ENCODE measurements at regions not wholly inside any gene's neighbourhood (a gene's known extent, or its start where the extent isn't known, plus 50 kb on each side); places are given as distances from the start of the nearest gene placed in this dataset.

- H3K36me3 ChIP-seq: no peaks in the 10 kb centered on the region
- no peak overlapping the region for H3K27ac ChIP-seq
- H3K9me3 ChIP-seq: no peaks in the 10 kb centered on the region
- no peaks in the 10 kb centered on the region for H3K4me1 ChIP-seq
- no peak overlapping the region for H3K4me3 ChIP-seq
- no peak for ATAC-seq
- peaks cover 44% of the 10 kb centered on the region for H3K27me3 ChIP-seq
- TF ChIP-seq POLR2AphosphoS5 (IDR thresholded peaks at IDR 0.05) (no peak), EP300 (IDR thresholded peaks at IDR 0.05) (no peak), POLR2A (IDR thresholded peaks at IDR 0.05) (no peak)
- WGBS, 2 donors (ENCODE audit: low coverage in 1 of 2): 47 to 80% methylated on average over 1 to 3 of the region's 9 CpGs
Measured at GRCh38 chr1:30328401-30329262, 394.8 kb downstream of the MATN1 start.

- Histone ChIP-seq H3K9me3 (no peaks in the 10 kb centered on the region), H3K36me3 (no peaks in the 10 kb centered on the region), H3K27me3 (peaks cover 50% of the 10 kb centered on the region), H3K27ac (no peak overlapping the region), H3K4me3 (no peak overlapping the region), H3K4me1 (no peaks in the 10 kb centered on the region)
- ATAC-seq: no peak
- TF ChIP-seq EP300 (IDR thresholded peaks at IDR 0.05): no peak
- TF ChIP-seq CTCF (IDR thresholded peaks at IDR 0.05): no peak
- no peak for TF ChIP-seq POLR2AphosphoS5 (IDR thresholded peaks at IDR 0.05)
- TF ChIP-seq POLR2A (IDR thresholded peaks at IDR 0.05): no peak
- no CpG with 5 or more reads among the region's 2 CpGs for WGBS, 2 donors (ENCODE audit: low coverage in 1 of 2)
Measured at GRCh38 chr1:30328100-30328370, 395.4 kb downstream of the MATN1 start.

DNA sequence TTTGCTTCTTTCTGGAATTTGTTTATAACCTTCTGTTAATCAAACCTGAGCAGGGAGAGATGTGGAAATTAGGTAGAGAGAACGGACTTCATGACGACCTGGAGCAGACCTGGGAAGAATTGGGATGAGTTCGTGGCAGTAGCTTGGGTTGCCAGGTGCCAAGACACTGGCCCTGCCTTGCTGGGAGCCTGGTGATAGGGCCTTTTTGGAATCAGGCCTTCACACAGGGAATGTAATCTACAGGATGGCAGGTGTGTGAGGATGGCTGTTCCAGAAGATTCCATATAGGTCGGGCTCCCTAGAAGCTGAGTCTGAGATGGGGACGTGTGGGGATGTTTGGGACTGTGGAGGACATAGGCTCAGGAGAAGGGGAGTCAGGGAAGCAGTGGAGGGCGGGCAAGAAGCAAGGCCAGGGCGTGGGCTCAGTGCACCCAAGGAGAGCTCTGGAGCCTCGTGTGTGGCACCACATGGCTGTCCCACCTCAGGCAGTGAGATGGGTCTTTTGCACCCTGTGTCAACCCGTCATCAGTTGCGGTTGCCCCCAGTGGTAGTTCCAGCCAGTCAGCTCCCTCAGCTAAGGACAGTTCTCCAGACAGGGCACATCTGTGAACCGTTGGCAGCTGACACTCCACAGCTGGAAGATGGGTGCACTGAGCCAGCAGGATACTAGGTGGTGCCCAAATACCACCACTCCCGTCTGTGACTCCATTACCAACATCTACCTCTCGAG lies 395.9 kb downstream of the MATN1 start:
- 74 to 89% methylated on average over 4 to 10 of the region's 13 CpGs for WGBS, 2 donors (ENCODE audit: low coverage in 1 of 2)
- H3K9me3 ChIP-seq: no peaks in the 10 kb centered on the region
- no peaks in the 10 kb centered on the region for H3K36me3 ChIP-seq
- TF ChIP-seq CTCF (IDR thresholded peaks at IDR 0.05) (no peak), POLR2A (IDR thresholded peaks at IDR 0.05) (no peak), EP300 (IDR thresholded peaks at IDR 0.05) (no peak), POLR2AphosphoS5 (IDR thresholded peaks at IDR 0.05) (no peak)
- H3K27ac ChIP-seq: no peak overlapping the region
- no peak for ATAC-seq
- H3K4me3 ChIP-seq: no peak overlapping the region
- H3K27me3 ChIP-seq: peaks cover 55% of the 10 kb centered on the region
- no peaks in the 10 kb centered on the region for H3K4me1 ChIP-seq

- Histone ChIP-seq H3K4me1 (no peaks in the 10 kb centered on the region), H3K27me3 (peaks cover 67% of the 10 kb centered on the region), H3K36me3 (no peaks in the 10 kb centered on the region), H3K4me3 (no peak overlapping the region), H3K9me3 (no peaks in the 10 kb centered on the region), H3K27ac (no peak overlapping the region)
- no peak for TF ChIP-seq EP300 (IDR thresholded peaks at IDR 0.05)
- no peak for TF ChIP-seq POLR2AphosphoS5 (IDR thresholded peaks at IDR 0.05)
- TF ChIP-seq CTCF (IDR thresholded peaks at IDR 0.05): no peak
- TF ChIP-seq POLR2A (IDR thresholded peaks at IDR 0.05): no peak
- ATAC-seq: no peak
- 83% methylated on average over 2 of the region's 6 CpGs; no CpG with 5 or more reads in 1 of the 2 donors for WGBS, 2 donors (ENCODE audit: low coverage in 1 of 2)
Measured at GRCh38 chr1:30325999-30326398, 397.4 kb downstream of the MATN1 start.

DNA sequence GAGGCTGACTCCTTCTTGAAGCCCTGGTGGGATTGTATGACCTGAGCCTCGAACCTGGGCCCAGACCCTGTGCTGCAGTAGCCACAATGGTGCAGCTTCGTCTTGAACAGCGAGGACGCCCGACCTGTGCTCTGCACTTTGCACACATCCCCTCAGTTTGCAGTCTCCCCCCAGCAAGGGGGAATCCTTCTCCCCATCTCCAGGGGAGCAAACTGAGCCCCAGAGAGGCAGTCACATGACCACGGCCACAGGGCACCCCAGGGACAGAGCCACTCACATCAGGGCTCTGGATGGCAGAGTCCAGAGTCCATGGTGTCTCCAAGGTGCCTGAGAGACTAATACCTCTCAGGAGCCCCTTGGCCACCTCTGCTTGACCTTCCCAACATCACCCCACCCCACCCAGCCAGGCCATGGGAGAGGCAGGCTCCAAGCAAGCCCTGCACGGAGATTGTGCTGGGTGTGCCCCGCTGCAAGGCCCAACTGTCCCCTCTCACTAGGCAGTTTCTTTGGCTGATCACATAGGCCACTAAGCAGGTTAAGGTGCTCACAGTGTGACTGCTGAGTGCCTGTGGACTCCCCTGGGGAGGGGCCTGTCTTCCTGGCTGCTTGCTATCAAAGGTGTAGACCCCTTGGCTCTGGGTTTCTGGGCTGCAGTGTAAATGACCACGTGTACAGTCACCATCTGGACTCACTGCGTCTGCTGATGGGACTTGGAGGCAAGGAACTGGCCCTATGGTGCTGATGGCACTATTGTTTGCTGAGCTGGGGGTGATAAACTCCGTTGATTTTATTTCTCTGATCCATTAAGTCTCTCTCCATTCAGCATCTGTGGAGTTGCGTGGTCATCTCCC lies 398.1 kb downstream of the MATN1 start:
- no peak overlapping the region for H3K27ac ChIP-seq
- H3K9me3 ChIP-seq: no peaks in the 10 kb centered on the region
- H3K4me3 ChIP-seq: no peak overlapping the region
- TF ChIP-seq CTCF (IDR thresholded peaks at IDR 0.05): no peak
- peaks cover 65% of the 10 kb centered on the region for H3K27me3 ChIP-seq
- H3K36me3 ChIP-seq: no peaks in the 10 kb centered on the region
- 84 to 88% methylated on average over 5 to 7 of the region's 12 CpGs for WGBS, 2 donors (ENCODE audit: low coverage in 1 of 2)
- no peak for ATAC-seq
- no peaks in the 10 kb centered on the region for H3K4me1 ChIP-seq
